Central memory CD8-positive, alpha-beta T cell (primary cell): ENCODE measurements at regions not wholly inside any gene's neighbourhood (a gene's known extent, or its start where the extent isn't known, plus 50 kb on each side); places are given as distances from the start of the nearest gene placed in this dataset.
"Not testable (repeated sequence)": the region's sequence is repeated elsewhere in the genome, so short reads cannot be mapped to it uniquely, and the experiment has no call there.

Experiments used
- ATAC-seq: fragments of 150-1000 bp; cut with Tn5 transposase; replicated peaks from 2 replicates; pipeline ENCODE4 v1.10.0; 2022; ENCODE audit warnings: mild to moderate bottlenecking, moderate FRiP score, moderate number of reproducible peaks; ENCODE audit not compliant: poor library complexity, severe bottlenecking; ENCODE audit errors: extremely low read depth
- DNase-seq, 2 donors: peaks; one replicate each; pipeline ENCODE4 v3.0.0; 2021; ENCODE audit warnings: low spot score in 2 of 2
- H3K27ac Mint-ChIP-seq: one replicate; pipeline ENCODE4 v1.8.0; 2022; ENCODE audit warnings: low read depth, mild to moderate bottlenecking, moderate library complexity, mixed read lengths
- H3K27me3 Mint-ChIP-seq: one replicate; pipeline ENCODE4 v1.8.0; 2022; ENCODE audit warnings: mixed read lengths
- H3K36me3 Mint-ChIP-seq: one replicate; pipeline ENCODE4 v1.8.0; 2022; ENCODE audit warnings: mild to moderate bottlenecking, moderate library complexity, mixed read lengths; ENCODE audit not compliant: insufficient read depth
- H3K4me1 Mint-ChIP-seq: one replicate; pipeline ENCODE4 v1.8.0; 2022; ENCODE audit warnings: mixed read lengths
- H3K4me3 Mint-ChIP-seq: one replicate; pipeline ENCODE4 v1.8.0; 2022; ENCODE audit warnings: mild to moderate bottlenecking, moderate library complexity, mixed read lengths
- H3K9me3 Mint-ChIP-seq: one replicate; pipeline ENCODE4 v1.8.0; 2022; ENCODE audit warnings: mixed read lengths

DNA sequence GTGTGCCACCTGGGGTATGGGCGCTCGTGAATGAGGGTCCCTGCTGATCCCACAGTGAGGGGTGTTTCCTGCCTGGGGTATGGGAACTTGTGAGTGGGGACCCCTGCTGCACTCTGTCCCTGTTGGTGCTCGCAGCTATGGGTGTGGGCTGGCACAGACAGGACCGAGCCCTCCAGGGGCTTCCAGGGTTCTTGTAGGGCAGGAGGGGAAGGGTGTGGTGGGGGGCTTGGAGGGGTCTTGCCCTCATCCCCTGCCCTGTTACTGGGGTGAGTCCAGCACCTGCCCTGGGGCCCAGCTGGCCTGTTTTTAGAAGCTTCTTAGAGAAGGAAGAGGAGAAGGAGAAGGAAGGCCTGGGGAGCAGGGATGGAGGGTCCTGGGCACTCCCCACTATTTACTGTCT is 377.0 kb upstream of the NUPR2 start:
- H3K9me3 Mint-ChIP-seq = peaks cover 20% of the 10 kb centered on the region
- H3K27me3 Mint-ChIP-seq = no peaks in the 10 kb centered on the region
- ATAC-seq = no peak
- no peaks in the 10 kb centered on the region for H3K4me1 Mint-ChIP-seq
- no peak overlapping the region for H3K4me3 Mint-ChIP-seq
- DNase-seq = no peak
- H3K36me3 Mint-ChIP-seq = no peaks in the 10 kb centered on the region
- no peak overlapping the region for H3K27ac Mint-ChIP-seq

DNA sequence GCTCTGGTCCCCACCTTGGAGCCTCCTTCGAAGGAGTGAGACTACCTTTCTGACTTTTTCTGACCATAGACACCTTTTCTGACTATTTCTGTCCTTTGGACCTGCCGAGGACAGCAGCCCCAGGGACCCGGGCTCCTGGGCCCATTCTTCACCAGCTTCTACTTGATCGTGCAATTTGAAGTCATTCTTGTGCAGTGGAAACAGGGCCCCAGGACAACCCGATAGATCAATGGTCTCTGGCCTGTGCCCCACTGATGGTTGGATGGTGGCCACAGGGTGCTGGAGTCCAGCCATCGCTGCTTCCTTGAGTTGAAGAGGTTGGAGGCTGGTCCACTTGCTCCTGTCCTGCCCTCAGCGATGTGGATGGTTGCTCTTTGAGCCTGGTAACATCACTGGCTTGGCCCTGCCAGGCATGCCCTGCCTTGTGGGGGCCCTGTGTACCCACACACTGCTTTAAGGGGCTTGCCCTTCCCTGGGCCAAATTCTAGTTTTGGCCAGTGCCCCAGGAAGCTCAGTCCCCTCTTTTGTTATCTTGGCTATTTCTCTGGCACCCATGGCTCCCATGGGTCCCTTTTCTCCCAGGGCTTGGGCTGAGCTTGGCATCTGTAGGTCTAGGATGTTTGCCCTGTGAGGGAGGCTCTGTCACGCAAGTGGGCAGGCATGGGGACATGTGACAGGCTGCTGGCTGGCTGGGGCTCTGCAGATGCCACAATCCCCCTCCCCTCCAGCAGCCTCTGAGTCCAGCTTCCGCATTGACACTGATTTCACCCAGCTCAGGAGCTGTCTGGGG is 375.6 kb upstream of the NUPR2 start:
- Mint-ChIP-seq H3K36me3 (no peaks in the 10 kb centered on the region), H3K27me3 (no peaks in the 10 kb centered on the region), H3K4me1 (no peaks in the 10 kb centered on the region), H3K27ac (no peak overlapping the region), H3K9me3 (peaks cover 20% of the 10 kb centered on the region), H3K4me3 (no peak overlapping the region)
- no peak for DNase-seq
- ATAC-seq = no peak

DNA sequence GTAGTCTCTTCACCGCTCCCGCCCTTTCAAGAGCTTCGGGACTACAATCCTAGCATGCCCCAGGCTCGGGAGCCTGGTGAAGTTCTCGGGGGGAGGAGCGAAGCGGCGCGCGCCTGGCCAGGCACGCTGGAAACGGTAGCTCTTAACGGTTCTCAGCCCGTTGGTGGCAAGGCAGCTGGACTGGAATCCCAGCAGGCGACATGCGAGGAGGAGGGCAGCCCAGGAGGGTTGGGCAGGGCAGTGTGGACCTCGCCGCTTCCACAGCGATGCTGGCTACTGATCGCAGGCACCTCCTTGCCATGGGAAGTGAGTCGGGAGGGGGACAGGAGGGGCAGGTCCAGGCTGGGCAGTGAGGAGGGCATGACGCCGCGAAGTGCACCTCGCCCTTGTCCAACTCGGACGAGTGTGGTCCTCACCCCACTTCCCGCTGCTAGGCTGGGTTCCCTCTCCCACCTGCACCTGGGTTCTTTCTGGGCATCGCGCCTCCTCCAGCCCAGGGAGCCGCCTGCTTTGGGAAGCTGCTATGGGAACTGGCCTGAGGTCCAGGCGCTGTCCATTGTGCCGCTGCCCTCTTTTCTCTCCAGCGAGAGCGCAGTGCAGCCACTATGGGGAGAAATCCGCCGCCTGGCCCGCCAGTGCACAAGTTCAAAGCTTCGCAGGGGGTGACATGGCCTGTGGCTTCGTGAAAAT is 367.8 kb upstream of the NUPR2 start:
- DNase-seq (no peak), ATAC-seq (no peak)
- Mint-ChIP-seq H3K9me3 (peaks cover 18% of the 10 kb centered on the region), H3K36me3 (no peaks in the 10 kb centered on the region), H3K4me1 (no peaks in the 10 kb centered on the region), H3K27me3 (no peaks in the 10 kb centered on the region), H3K27ac (no peak overlapping the region), H3K4me3 (no peak overlapping the region)

DNA sequence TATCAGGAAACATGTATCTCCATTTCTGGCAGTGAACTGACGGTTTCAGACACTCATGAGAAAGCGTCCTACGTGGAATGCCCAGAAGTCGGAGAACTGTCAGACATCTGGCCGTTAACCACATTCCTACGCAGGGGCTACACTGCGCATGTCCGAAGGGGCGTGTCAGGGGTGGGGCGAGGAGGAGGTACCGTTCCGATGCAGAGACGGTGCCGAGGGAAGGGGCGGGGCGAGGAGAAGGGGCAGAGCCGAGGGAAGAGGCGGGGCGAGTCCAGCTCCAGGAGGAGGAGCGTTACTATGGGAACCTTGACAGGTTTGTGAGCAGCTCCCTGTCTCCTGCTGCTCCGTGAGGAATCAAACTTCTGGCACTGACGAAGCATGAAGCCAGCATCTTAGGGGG is 366.9 kb upstream of the NUPR2 start:
- Mint-ChIP-seq H3K36me3 (no peaks in the 10 kb centered on the region), H3K4me1 (no peaks in the 10 kb centered on the region), H3K27me3 (no peaks in the 10 kb centered on the region), H3K4me3 (no peak overlapping the region), H3K9me3 (peaks cover 15% of the 10 kb centered on the region), H3K27ac (no peak overlapping the region)
- DNase-seq (no peak), ATAC-seq (no peak)

DNA sequence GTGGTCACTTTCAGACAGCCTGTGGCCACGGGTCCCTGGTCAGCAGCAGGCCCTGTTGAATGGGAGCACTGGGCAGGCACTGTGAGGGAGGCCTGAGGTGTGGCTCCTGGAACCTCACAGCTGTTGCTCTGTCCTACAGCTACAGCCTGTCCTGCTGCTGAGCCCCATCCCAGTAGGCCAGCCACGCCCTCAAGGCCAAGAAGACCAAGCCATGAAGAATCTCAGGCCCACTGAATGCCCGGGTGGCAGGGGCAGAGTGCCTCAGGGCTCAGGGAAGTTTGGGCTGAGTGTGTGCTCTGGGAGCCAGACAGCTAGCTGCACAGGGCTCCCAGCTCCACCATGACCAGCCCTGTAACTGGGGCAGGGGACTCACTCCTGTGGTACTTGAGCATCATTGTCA is 363.5 kb upstream of the NUPR2 start:
- H3K36me3 Mint-ChIP-seq = no peaks in the 10 kb centered on the region
- no peaks in the 10 kb centered on the region for H3K4me1 Mint-ChIP-seq
- no peak overlapping the region for H3K27ac Mint-ChIP-seq
- DNase-seq (no peak), ATAC-seq (no peak)
- no peak overlapping the region for H3K4me3 Mint-ChIP-seq
- peaks cover 27% of the 10 kb centered on the region for H3K9me3 Mint-ChIP-seq
- H3K27me3 Mint-ChIP-seq = no peaks in the 10 kb centered on the region

DNA sequence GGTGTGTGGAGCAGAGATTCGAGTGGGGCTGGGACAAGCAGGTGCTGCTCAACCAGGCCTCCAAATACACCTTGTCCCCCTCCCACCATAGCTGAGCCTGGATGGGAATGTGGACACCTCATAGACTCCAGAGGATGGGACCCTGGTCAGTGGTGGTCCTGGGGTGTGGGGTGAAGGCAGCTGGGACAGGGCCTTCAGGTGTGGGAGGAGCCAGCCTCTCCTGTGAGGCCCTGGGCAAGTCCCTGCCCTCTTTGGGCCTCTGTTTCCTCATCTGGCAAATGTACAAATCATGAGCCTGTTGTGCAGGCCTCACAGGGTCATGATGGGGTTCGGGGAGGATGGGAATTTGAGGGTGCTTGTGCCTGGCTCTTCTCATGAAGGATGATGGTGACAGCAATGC is 362.9 kb upstream of the NUPR2 start:
- Mint-ChIP-seq H3K4me1 (no peaks in the 10 kb centered on the region), H3K27me3 (no peaks in the 10 kb centered on the region), H3K36me3 (no peaks in the 10 kb centered on the region), H3K27ac (no peak overlapping the region), H3K9me3 (peaks cover 27% of the 10 kb centered on the region), H3K4me3 (no peak overlapping the region)
- DNase-seq = no peak
- no peak for ATAC-seq

DNA sequence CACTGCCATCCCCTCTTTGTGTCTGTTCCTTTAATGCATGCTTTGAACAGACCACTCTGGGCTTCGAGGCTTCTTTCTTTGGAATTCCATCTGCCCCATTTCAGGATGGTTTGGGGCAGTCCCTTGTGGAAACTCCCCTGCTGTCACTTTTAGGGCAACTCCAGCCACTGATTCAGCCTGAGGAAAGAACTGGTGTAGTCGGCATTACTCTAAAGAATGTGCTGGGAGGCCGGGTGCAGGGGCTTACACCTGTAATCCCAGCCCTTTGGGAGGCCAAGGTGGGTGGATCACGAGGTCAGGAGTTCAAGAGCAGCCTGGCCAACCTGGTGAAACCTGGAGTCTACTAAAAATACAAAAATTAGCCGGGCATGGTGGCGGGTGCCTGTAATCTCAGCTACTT is 358.1 kb upstream of the NUPR2 start:
- H3K27me3 Mint-ChIP-seq = no peaks in the 10 kb centered on the region
- H3K36me3 Mint-ChIP-seq = no peaks in the 10 kb centered on the region
- H3K9me3 Mint-ChIP-seq = peaks cover 23% of the 10 kb centered on the region
- H3K27ac Mint-ChIP-seq = no peak overlapping the region
- no peak overlapping the region for H3K4me3 Mint-ChIP-seq
- H3K4me1 Mint-ChIP-seq = no peaks in the 10 kb centered on the region
- DNase-seq (no peak), ATAC-seq (no peak)

DNA sequence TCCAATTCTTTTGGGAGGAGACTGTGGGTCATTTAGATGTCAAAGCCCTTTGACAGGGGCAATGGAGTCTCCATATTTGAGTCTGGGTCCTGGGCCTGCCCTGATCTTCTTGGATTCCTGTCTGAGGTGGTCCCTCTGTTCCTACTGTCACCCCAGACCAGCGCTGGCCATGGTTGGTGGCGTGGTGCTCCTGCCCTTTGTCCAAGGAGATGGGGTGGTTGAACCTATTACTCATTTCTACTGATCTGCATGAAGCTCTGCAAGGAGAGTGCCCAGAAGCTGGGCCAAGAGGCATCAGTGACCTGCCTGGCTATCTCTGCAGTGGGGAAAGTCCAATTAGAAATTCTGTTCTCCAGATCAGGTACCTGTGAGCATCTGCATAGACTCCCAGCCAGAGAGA is 355.6 kb upstream of the NUPR2 start:
- no peak overlapping the region for H3K27ac Mint-ChIP-seq

DNA sequence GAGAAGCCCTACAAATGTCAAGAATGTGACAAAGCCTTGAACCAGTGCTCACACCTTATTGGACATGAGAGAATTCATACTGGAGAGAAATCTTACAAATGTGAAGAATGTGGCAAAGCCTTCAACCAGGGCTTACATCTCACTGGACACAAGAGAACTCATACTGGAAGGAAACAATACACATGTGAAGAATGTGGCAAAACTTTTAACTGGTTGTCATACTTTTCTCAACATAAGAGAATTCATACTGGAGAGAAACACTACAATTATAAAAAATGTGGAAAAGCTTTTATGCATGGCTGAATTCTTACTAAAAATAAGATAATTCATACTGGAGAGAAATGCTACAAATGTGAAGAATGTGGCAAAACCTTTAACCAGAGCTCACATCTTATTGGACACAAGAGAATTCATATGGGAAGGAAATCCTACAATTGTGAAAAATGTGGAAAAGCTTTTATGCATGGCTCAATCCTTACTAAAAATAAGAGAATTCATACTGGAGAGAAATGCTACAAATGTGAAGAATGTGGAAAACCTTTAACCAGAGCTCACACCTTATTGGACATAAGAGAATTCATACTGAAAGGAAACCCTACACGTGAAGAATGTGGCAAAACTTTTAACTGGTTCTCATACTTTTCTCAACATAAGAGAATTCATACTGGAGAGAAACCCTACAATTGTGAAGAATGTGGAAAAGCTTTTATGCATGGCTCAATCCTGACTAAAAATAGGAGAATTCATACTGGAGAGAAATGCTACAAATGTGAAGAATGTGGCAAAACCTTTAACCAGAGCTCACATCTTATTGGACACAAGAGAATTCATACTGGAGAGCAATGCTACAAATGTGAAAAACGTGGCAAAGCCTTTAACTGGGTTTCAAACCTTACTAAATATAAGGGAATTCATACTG is 350.6 kb upstream of the NUPR2 start:
- H3K4me1 Mint-ChIP-seq, H3K36me3 Mint-ChIP-seq, ATAC-seq, H3K27ac Mint-ChIP-seq, H3K27me3 Mint-ChIP-seq, DNase-seq, H3K4me3 Mint-ChIP-seq: not testable (repeated sequence)
- peaks cover 18% of the 10 kb centered on the region for H3K9me3 Mint-ChIP-seq

More for the DNA sequence above, 355.6 kb upstream of the NUPR2 start:
- Mint-ChIP-seq H3K4me1 (no peaks in the 10 kb centered on the region), H3K36me3 (no peaks in the 10 kb centered on the region), H3K27me3 (no peaks in the 10 kb centered on the region), H3K4me3 (no peak overlapping the region), H3K9me3 (peaks cover 9% of the 10 kb centered on the region)
- ATAC-seq = no peak
- DNase-seq = no peak

DNA sequence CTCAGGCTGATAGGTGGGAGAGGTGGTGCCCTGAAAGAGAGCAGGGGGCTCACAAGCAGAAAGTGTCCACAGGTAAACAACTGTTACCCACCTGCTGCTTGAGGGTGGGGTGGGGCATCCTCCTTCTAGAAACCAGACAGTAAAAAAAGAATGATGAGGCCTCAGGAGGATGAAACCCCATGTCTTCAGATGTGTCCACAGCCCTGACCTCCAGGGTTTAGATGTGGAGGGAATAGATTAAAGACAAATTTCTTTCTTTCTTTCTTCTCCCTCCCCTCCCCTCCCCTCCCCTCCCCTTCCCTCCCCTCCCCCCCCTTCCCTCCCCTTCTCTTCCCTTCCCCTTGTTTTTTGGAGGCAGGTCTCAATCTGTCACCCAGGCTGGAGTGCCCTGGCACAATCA is 333.5 kb upstream of the NUPR2 start:
- DNase-seq (no peak), ATAC-seq (no peak)
- H3K9me3 Mint-ChIP-seq = peaks cover 28% of the 10 kb centered on the region
- no peaks in the 10 kb centered on the region for H3K36me3 Mint-ChIP-seq
- H3K27me3 Mint-ChIP-seq = no peaks in the 10 kb centered on the region
- no peak overlapping the region for H3K27ac Mint-ChIP-seq
- no peak overlapping the region for H3K4me3 Mint-ChIP-seq
- no peaks in the 10 kb centered on the region for H3K4me1 Mint-ChIP-seq

DNA sequence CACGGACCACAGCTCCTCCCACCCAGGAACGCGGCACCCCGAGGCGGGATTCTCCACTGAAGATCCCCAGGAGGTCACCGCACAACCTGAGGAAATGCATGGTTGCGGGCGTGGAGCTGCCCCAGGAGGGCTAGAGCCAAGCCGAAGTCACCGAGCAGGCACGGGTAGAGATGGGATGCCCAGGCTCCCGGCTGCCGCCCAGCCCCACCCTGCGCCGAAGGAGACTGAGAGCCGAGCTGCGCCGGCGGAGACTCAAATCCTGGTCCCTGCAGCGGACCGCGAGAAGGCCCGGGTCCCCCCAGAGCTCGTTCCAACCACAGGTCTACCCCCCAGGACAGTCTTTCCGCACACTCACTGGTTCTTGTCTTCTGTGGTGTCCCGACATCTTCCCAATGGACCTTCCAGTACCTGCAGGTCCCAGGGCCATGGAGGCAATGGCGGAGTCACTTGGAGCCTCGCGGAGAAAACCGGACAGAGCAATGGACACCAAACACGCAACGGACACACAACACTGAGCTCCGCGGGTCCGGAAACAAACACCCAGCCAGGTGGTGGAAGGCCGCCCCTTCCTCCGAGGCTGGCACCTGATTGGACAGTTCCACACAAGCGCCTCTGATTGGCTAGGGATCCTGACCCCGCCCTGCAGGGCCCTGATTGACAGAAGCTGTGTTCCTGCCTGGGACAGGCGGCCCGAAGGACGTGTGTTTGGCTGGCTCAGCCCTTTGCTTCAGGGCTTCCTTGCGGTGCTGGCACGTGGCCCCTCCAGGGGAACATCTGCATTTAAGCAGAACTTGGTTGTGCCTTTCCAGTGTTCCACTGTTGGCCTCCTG is 331.9 kb upstream of the NUPR2 start:
- no peaks in the 10 kb centered on the region for H3K27me3 Mint-ChIP-seq
- DNase-seq (no peak), ATAC-seq (no peak)
- H3K27ac Mint-ChIP-seq = no peak overlapping the region
- H3K36me3 Mint-ChIP-seq = no peaks in the 10 kb centered on the region
- H3K4me3 Mint-ChIP-seq = no peak overlapping the region
- no peaks in the 10 kb centered on the region for H3K4me1 Mint-ChIP-seq
- H3K9me3 Mint-ChIP-seq = peaks cover 31% of the 10 kb centered on the region

DNA sequence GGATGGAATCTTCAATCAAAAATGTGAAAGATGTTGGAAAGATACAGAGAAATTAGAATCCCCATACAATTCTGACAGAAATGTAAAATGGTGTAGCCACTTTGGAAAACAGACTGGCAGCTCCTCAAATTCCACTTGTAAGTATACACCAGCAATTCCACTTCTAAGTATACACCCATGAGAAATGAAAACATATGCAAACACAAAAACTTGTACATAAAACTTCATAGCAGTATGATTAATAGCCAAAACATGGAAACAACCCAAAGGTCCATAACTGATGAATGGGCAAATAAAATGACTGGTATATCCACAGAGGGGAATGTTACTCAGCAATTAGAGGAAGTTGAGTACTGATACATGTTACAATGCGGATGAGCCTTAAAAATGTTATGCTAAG is 304.3 kb upstream of the NUPR2 start:
- not testable (repeated sequence) for DNase-seq, H3K36me3 Mint-ChIP-seq, H3K4me1 Mint-ChIP-seq, H3K4me3 Mint-ChIP-seq, H3K27ac Mint-ChIP-seq, ATAC-seq, H3K27me3 Mint-ChIP-seq
- peaks cover 14% of the 10 kb centered on the region for H3K9me3 Mint-ChIP-seq
